ENCODE measurements at regions not wholly inside any gene's neighbourhood (a gene's known extent, or its start where the extent isn't known, plus 50 kb on each side); places are given as distances from the start of the nearest gene placed in this dataset.

- Histone ChIP-seq H3K4me3 (ENCODE audit: low read depth in 2 of 2, low read length in 2 of 2) (no peak overlapping the region), H3K27me3 (ENCODE audit: control insufficient read depth, insufficient read depth, low read length) (no peaks in the 10 kb centered on the region; the same call in 1 of the 2 replicates), H3K4me1 (ENCODE audit: control insufficient read depth, insufficient read depth, low read length) (no peaks in the 10 kb centered on the region), H3K36me3 (ENCODE audit: control insufficient read depth, insufficient read depth, low read length) (no peaks in the 10 kb centered on the region), H3K9me3 (ENCODE audit: control insufficient read depth, insufficient read depth, low read depth, low read length) (no peaks in the 10 kb centered on the region), H3K27ac (ENCODE audit: low read length) (no peak overlapping the region)
- in situ Hi-C loops (cut with HindIII; ENCODE audit: low pct_unique_long_range_greater_than_20kb, low sequenced_read_pairs) = no loop called here
- ATAC-seq (no peak), DNase-seq (ENCODE audit: low read depth, low spot score) (no peak)
- no peak for TF ChIP-seq TCF7L2 (IDR thresholded peaks at IDR 0.05; ENCODE audit: low read depth, low read length)
- no peak for TF ChIP-seq REST (IDR thresholded peaks at IDR 0.05; ENCODE audit: insufficient read depth in 1 of 2, low read depth in 2 of 2, low read length in 1 of 2)
- TF ChIP-seq SIN3A (IDR thresholded peaks at IDR 0.05; ENCODE audit: borderline replicate concordance, insufficient read depth, low read depth, low read length) = no peak
- no peak for TF ChIP-seq CTCF (IDR thresholded peaks at IDR 0.05)
- TF ChIP-seq POLR2AphosphoS5 (IDR thresholded peaks at IDR 0.05; ENCODE audit: low read depth, low read length) = no peak
- ChIA-PET CTCF (no interaction called here), POLR2A (no interaction called here)
- BruUV-seq (replicated peaks) = no TSS peak
- intact Hi-C loops (cut with micrococcal nuclease; ENCODE audit: unreplicated experiment) = no loop called here
These were observed 86.5 kb upstream of the FSTL4 start for GRCh38 chr5:133698646-133699526.

GRCh38 chr5:133698259-133698554 is 85.9 kb upstream of the FSTL4 start:
- Histone ChIP-seq H3K27me3 (ENCODE audit: control insufficient read depth, insufficient read depth, low read length) (no peaks in the 10 kb centered on the region; the same call in 1 of the 2 replicates), H3K27ac (ENCODE audit: low read length) (no peak overlapping the region), H3K4me1 (ENCODE audit: control insufficient read depth, insufficient read depth, low read length) (no peaks in the 10 kb centered on the region), H3K9me3 (ENCODE audit: control insufficient read depth, insufficient read depth, low read depth, low read length) (no peaks in the 10 kb centered on the region), H3K4me3 (ENCODE audit: low read depth in 2 of 2, low read length in 2 of 2) (no peak overlapping the region), H3K36me3 (ENCODE audit: control insufficient read depth, insufficient read depth, low read length) (no peaks in the 10 kb centered on the region)
- intact Hi-C loops (cut with micrococcal nuclease; ENCODE audit: unreplicated experiment) (no loop called here), in situ Hi-C loops (cut with HindIII; ENCODE audit: low pct_unique_long_range_greater_than_20kb, low sequenced_read_pairs) (no loop called here)
- TF ChIP-seq REST (IDR thresholded peaks at IDR 0.05; ENCODE audit: insufficient read depth in 1 of 2, low read depth in 2 of 2, low read length in 1 of 2) (no peak), TCF7L2 (IDR thresholded peaks at IDR 0.05; ENCODE audit: low read depth, low read length) (no peak), POLR2AphosphoS5 (IDR thresholded peaks at IDR 0.05; ENCODE audit: low read depth, low read length) (no peak), CTCF (IDR thresholded peaks at IDR 0.05) (no peak)
- ATAC-seq = no peak
- ChIA-PET CTCF (no interaction called here), POLR2A (no interaction called here)
- no TSS peak for BruUV-seq (replicated peaks)
- no peak for DNase-seq (ENCODE audit: low read depth, low spot score)

Measured in Panc1 (cell line).